Amniotic epithelial cell (primary cell): ENCODE measurements at regions not wholly inside any gene's neighbourhood (a gene's known extent, or its start where the extent isn't known, plus 50 kb on each side); places are given as distances from the start of the nearest gene placed in this dataset.

ENCODE experiments used
- DNase-seq: peaks from one replicate; pipeline ENCODE4 v3.0.0-alpha.2; 2010; ENCODE audit warnings: low read depth

DNA sequence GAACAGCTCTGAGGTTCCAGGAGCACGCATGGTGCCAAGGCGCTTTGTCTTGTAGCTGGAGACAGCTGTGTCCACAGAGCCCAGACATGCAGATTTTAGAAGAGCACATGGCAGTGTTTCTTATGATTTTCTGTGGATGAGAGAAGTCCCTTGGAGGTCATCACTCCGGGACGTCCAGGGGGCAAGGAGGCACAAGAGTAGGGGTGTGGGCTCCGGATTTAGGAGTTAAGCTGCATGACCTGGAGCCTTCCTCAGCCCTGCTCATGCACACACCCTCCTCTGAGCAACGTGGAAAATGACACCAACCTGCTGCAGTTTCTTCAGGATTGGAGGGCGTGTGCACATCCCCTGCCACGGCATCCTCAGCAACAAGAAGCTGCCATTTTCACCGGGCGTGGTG, 1286.7 kb downstream of the TBC1D22A start:
- DNase-seq: no peak

- DNase-seq: no peak
Measured at GRCh38 chr22:48047722-48048500, 1285.5 kb downstream of the TBC1D22A start.

- DNase-seq: no peak
Measured at GRCh38 chr22:48045369-48045768, 1282.9 kb downstream of the TBC1D22A start.

- DNase-seq: no peak
Measured at GRCh38 chr22:48044487-48045060, 1282.1 kb downstream of the TBC1D22A start.

- no peak for DNase-seq
Measured at GRCh38 chr22:48043581-48043980, 1281.1 kb downstream of the TBC1D22A start.

DNA sequence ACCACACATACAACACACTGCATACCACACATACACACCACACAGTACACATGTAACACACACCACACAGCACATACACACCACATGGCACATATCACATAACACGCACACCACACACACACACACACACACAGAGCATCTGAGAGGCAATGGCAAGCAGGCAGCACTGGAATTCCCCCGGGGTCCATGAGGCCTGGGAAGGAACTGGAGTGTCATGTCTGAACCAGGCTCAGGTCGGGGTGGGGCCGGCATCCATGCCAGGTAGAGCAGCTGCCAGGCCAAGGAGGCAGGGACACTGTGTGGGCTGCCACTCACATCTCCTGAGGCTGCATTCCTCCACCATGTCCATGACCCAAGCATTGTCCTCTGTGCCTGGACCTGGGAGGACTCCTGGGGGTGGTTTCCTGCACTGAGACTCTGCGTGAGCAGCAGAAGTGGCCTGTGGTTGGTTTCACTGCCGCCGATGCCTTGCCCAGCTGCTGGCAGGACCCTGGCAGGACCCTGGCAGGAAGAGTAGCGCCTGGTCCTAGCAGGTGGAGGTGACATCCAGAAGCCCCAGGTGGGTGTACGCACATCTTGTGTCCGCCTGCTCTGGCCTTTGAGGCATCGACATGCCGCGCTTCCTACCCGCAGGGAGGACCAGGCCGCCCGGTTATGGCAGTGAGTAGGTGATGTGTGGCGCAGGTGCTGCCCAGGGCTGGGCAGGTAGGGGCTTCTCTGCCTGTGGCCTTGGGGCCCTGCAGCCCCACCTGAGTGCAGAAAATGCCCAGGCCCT, 1280.4 kb downstream of the TBC1D22A start:
- DNase-seq: no peak

DNA sequence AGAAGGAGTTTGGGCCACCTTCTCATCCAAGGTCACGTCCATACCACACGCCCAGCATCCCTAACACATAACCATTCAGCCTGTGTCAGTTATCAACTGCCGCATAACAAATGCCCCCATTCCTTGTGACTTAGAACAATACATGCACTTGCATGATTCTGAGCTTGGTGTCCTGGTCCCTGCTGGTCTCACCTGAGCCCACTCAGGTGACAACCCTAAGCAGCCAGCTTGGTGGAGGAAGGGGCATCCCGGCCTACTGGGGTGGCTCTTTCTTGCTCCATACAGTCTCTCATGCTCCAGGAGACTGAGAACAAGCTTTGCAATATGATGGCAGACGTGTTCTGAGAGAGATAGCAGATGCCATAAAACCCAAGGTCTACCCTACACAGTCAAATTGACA, 1276.9 kb downstream of the TBC1D22A start:
- DNase-seq: no peak

GRCh38 chr22:48037618-48038017, 1275.2 kb downstream of the TBC1D22A start:
- DNase-seq: no peak

GRCh38 chr22:48035897-48036296, 1273.4 kb downstream of the TBC1D22A start:
- DNase-seq: no peak

DNA sequence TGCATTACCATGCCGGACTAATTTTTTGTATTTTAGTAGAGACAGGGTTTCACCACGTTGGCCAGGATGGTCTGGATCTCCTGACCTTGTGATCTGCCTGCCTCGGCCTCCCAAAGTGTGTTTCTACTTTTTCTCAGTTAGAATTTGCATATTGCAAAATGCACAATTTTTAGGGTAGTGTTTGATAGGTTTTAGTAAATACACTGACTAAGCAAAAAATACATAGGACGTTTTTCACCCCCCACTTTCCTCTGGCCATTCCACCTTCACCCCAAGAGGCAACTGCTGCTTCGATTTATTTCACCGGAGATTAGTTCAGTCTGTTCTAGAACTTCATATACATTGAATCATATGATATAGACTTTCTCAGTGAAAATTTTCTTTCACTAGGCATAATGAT, 1269.1 kb downstream of the TBC1D22A start:
- DNase-seq: no peak

- no peak for DNase-seq
Measured at GRCh38 chr22:48025096-48025495, 1262.6 kb downstream of the TBC1D22A start.

DNA sequence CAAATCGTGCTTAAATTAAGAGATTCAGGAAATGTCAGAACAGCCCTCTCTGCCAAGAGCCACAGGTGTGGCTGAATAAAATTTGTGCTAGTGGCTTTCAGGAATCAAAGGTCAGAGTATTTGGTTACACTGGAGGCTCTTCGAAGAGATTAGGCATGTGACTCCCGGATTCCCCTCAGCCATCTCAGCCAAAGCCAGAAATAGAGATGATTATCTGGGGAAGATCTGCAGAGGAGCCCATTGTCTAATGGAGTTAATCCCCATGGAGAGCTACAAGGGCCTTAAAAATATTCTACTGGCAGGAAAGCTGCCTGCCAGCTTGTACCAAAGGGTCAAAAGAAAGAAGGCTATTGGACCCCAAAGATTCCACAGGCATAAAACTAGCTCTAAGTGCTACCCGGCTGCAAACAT, 1259.5 kb downstream of the TBC1D22A start:
- DNase-seq: no peak

- no peak for DNase-seq
Measured at GRCh38 chr22:48018346-48018745, 1255.9 kb downstream of the TBC1D22A start.

GRCh38 chr22:48015701-48016100, 1253.3 kb downstream of the TBC1D22A start:
- DNase-seq: no peak

- DNase-seq: no peak
Measured at GRCh38 chr22:48004936-48005335, 1242.5 kb downstream of the TBC1D22A start.

DNA sequence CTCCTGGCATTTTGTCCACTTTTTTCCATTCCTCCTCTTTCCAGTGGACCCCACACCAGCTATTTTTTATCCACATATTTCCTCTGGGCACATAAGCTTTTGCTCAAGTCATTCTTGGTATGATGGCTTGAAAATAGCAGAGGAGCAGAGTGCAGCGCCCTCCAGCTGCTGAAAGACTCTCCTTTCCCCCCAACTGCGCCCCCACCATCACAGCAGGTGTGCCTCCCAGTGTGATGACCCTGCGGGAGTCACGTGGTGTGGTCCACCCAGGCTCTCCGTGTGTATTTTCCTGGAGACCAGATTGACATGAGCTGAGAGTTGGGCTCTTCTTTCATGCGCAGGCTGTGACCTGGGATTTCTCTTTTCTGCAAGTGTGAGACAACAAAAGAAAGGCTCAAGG, 1241.6 kb downstream of the TBC1D22A start:
- DNase-seq: no peak

GRCh38 chr22:48001101-48001500, 1238.7 kb downstream of the TBC1D22A start:
- DNase-seq: no peak

DNA sequence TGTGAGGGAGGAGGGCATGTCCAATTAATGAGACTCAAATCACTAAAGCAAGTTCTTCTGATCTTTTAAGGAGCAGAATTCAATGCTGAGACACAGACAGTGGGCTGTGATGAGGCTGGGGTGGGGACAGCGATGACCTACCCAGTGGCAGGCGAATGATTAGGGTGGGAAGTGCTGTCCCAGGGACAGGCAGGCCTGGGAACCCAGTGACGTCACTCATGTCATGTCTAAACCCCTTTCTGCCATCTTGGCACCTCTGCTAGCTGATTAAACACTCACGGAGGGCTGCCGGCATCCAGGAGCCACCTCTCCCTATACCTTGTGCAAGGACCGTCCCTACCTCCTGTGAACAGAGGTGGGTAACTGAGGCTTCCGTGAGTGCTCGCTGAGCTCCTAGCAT, 1235.2 kb downstream of the TBC1D22A start:
- no peak for DNase-seq

GRCh38 chr22:47997052-47997590, 1234.7 kb downstream of the TBC1D22A start:
- DNase-seq: no peak

GRCh38 chr22:47996446-47996857, 1234.0 kb downstream of the TBC1D22A start:
- no peak for DNase-seq

GRCh38 chr22:47995718-47996117, 1233.3 kb downstream of the TBC1D22A start:
- DNase-seq: no peak

GRCh38 chr22:47995264-47995627, 1232.8 kb downstream of the TBC1D22A start:
- DNase-seq: no peak
